CD4-positive, alpha-beta T cell treated with Interleukin-10 for 1 hour (primary cell): ENCODE measurements at regions not wholly inside any gene's neighbourhood (a gene's known extent, or its start where the extent isn't known, plus 50 kb on each side); places are given as distances from the start of the nearest gene placed in this dataset.
A peak's percentile ranks its signal among the peaks of the same experiment; 100 is the strongest.
"Not testable (repeated sequence)": the region's sequence is repeated elsewhere in the genome, so short reads cannot be mapped to it uniquely, and the experiment has no call there.

ENCODE experiments used
- DNase-seq: peaks from one replicate; pipeline ENCODE4 v3.0.0-alpha.2; 2020

DNA sequence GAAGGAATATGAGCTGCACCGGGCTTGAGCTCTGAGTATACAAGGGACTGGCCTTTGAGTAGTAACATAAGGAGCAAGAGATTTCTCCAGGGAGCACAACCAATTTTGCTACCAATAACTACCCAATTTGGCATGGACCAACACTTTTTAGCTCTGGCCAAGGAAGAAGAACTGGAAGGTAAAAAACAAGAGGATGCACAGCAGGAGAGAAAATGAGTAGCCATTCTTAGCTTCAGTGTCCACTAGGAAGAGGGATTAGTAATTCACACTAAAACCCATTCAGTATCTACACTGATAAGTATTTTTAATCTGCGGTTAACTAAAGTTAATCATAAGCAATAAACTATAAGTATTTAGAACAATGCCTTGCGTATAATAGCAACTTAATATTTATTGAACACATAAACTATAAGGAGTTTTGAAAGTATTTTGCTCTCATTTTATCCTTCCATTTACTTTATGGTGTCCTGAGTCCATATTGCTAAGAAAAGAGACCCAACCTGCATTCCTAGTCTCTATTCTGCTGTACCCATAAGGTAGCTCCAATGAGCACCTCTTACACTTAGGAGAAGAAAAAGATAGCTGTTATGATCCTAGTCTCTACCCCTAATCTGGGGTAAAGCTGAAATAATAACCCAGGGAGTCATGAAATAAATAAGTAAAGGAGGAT, 268.9 kb downstream of the IGSF11 start:
- DNase-seq = no peak

GRCh38 chr3:118766306-118766669, 268.4 kb downstream of the IGSF11 start:
- DNase-seq = no peak

GRCh38 chr3:118772036-118772435, 262.6 kb downstream of the IGSF11 start:
- no peak for DNase-seq

DNA sequence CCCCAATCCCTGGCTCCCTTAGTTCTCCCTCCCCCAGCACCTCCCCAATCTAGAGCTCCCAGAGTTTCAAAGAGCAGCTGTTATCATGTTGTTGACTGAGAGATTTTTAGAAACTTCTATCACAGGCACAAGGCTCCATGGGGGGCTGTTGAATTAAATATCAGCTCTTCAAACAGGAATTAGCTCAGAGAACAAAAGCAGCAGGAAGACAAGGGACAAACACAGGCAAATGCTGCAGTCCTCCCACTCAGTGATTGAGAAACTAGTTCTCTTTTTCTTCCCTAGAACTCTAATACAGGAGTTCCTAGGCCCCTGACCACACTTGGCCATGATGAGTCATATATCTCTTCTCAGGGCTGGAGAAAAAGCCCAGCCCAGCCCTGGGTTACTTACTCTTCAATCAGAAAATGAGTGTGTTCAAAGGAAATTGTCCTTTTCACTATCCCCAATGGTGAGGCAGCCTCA, 262.1 kb downstream of the IGSF11 start:
- no peak for DNase-seq

DNA sequence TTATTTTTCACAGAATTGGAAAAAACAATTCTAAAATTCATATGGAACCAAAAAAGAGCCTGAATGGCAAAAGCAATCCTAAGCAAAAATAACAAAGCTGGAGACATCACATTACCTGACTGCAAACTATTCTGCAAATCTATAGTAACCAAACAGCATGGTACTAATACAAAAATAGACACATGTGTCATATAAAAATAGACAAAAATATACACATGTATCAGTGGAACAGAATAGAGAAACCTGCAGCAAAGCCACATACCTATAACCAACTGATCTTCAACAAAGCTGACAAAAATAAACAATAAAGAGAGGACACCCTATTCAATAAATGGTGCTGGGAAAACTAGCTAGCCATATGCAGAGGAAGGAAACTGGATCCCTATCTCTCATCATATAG, 259.6 kb downstream of the IGSF11 start:
- DNase-seq = no peak

DNA sequence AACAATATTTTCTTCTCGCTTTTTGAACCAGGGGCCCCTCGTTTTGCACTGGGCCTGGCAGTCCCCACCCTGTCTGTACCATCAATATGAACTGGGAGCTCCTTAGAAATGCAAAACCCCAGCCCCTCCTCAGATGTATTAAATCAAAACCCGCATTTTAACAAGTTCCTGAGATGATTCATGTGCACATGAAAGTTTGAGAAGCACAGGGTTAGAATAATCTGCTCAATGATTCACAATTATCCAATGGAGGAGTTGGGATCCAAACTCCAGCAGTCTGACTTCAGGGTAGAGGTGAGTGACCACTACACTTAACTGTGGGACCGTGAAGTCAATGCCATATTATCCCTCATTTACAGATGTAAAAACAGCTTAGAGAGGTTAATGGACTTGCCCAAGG, 256.4 kb downstream of the IGSF11 start:
- no peak for DNase-seq

DNA sequence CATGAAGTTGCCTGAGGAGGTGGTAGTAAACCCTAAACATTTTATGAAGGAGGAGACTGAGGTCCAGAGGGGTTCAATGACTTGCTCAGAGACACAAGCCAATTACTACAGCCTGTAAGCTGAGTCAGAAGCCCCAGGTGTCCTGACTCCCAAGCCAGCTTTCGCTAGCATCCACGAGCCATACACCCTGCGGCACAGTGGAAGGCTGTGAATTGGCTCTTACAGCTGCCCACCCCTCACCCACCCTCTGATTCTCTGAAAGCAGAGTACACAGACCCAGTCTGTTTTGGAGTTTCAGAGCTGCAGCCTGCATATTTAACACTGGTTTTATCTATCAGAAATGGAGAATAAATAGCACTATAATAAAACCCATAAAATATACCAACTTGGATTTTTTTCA, 253.4 kb downstream of the IGSF11 start:
- no peak for DNase-seq

DNA sequence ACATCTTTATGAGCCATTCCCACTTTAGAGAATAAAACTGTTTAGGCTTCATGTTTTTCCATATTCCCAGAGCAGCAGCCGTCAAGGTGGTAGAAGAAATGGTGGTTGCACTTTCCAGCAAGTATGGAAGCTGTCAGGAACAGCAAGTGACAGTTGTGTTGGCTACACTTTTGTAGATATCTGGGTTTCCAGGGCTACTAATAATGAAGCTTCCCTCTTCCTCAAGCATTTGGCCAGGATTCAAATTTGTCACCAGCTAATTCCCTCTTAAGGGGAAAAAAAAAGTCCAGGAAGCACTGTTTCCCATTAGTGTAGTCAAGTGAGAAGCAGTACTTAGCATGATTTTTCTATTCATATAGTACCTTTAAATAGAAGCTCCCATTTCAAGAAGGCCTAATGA, 252.8 kb downstream of the IGSF11 start:
- DNase-seq = no peak

- no peak for DNase-seq
Measured at GRCh38 chr3:118782755-118783202, 251.9 kb downstream of the IGSF11 start.

GRCh38 chr3:118785415-118785814, 249.2 kb downstream of the IGSF11 start:
- DNase-seq = no peak

- DNase-seq = no peak
Measured at GRCh38 chr3:118791246-118791645, 243.4 kb downstream of the IGSF11 start.

GRCh38 chr3:118792191-118792590, 242.5 kb downstream of the IGSF11 start:
- DNase-seq = no peak

- DNase-seq = no peak
Measured at GRCh38 chr3:118793176-118793575, 241.5 kb downstream of the IGSF11 start.

DNA sequence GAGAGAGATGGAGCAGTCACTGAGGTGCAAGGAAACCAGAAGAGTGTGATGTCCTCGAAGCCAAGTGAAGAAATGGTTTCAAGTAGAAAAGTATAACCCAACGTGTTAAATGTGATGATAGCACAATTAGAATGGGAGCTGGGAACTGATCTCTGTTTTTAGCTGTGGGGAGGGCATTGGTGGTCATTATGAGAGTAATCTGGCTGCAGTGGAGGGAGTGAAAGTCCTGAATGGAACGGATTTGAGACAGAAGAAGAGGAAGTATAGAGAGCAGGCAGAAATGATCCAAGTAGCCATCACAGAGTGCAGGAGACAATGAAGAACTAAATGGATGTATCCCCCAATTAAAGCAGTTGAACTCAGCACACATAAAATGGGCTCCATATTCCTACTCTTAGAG, 235.3 kb downstream of the IGSF11 start:
- no peak for DNase-seq

DNA sequence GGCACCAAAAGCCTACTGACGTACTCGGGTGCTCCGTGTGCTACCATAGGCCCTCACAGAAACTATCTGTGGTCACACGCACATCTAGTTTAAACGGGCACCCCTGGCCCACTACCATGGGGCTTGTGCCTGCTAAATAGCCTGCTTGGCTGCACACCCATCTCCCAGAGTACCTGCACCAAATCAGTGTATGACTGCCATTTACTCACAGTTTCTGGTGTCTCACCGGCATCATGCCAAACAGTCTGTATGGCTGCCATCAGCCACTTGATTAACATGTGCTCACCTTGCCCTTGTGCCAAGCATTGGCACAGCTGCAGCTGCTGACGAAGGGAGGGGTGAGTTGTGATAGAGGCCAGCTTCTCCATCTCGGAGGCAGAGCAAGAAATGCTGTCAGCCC, 232.7 kb downstream of the IGSF11 start:
- DNase-seq = no peak

- no peak for DNase-seq
Measured at GRCh38 chr3:118802325-118803095, 232.1 kb downstream of the IGSF11 start.

- no peak for DNase-seq
Measured at GRCh38 chr3:118803096-118803476, 231.6 kb downstream of the IGSF11 start.

DNA sequence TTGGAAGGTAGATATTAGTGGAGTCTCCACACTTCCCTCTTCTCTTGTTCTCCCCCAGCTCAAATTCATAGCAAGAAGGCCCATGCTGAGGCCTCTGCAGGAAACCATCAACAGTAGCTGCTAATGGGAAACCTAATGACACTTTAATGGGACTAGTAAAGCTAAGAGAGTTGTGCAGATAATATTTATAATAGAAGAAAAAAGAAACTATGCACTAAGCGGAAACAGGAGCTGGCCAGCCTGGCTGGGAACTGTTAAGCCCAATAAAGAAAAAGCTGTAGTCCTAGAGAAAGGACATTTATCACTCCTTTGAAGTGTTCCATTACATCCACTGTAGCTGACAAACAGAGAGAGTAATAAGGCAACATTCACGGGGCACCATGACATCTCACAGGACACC, 229.6 kb downstream of the IGSF11 start:
- DNase-seq = no peak

GRCh38 chr3:118806423-118806822, 228.2 kb downstream of the IGSF11 start:
- no peak for DNase-seq

DNA sequence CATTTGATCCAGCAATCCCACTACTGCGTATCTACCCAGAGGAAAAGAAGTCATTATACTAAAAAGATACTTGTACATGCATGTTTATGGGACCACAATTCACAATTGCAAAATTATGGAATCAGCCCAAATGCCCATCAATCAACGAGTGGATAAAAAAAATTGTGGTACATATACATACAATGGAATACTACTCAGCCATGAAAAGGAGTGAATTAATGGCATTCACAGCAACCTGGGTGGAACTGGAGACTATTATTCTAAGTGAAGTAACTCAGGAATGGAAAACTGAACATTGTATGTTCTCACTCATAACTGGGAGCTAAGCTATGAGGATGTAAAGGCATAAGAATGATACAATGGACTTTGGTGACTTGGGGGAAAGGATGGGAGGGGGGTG, 227.3 kb downstream of the IGSF11 start:
- DNase-seq = not testable (repeated sequence)

DNA sequence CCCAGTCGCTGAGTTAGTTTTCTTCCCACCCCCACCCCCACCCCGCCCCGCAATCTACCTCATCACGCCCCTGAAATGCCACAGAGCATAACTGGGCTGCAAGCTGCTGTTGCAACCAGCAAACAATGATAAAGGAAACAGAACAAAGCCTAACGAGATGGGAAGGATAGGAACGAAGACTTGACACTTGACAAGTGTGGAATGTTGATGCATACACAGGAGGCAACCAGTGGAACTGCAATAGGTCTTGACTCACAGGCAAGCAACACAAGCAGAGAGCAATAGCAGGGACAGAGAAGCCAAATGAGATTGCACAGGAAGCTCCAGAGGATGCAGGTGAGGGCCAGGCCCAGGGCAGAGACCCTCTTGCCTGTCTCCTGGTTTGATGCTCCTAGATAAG, 225.9 kb downstream of the IGSF11 start:
- DNase-seq = no peak

DNA sequence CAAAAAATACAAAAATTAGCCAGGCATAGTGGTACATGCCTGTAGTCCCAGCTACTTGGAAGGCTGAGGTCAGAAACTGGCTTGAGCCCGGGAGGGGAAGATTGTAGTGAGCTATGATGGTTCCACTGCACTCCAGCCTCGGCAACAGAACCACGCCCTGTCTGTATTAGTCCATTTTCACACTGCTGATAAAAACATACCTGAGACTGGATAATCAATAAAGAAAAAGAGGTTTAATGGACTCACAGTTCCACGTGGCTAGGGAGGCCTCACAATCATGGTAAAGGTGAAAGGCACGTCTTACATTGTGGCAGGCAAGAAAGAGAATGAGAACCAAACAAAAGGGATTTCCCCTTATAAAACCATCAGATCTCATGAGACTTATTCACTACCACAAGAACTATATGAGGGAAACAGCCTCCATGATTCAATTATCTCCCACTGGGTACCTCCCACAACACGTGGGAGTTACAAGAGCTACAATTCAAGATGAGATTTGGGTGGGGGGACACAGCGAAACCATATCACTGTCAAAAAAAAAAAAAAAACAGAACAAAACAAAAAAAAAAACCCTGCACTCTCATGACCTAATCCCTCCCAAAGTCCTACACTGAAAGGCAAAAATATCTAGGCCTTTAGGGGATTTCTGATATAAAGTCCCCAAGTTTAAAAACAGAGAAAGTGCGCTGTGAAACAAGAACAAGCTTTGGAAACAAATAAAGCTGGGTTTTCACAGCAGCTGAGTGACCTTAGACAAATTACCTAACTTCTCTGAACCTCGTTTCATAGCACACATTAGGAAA, 224.7 kb downstream of the IGSF11 start:
- no peak for DNase-seq

DNA sequence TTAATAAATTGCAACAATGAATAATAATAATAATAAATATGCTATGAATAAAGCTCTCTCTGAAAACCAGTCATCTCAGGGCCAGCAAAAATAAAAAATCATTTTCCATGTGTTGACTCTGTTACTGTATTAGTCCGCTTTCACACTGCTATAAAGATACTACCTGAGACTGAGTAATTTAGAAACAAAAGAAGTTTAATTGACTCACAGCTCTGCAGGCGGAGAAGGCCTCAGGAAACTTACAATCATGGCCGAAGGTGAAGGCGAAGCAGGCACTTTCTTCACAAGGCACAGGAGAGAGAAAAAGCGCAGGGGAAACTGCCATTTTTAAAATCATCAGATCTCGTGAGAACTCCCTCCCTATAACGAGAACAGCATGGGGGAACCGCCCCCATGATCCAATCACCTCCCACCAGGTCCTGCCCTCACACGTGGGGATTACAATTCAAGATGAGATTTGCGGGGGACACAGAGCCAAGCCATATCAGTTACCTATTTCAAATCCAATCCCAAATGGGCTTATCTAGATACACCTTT, 224.1 kb downstream of the IGSF11 start:
- DNase-seq = peak; percentile 6
